ENCODE measurements at regions not wholly inside any gene's neighbourhood (a gene's known extent, or its start where the extent isn't known, plus 50 kb on each side); places are given as distances from the start of the nearest gene placed in this dataset.

DNA sequence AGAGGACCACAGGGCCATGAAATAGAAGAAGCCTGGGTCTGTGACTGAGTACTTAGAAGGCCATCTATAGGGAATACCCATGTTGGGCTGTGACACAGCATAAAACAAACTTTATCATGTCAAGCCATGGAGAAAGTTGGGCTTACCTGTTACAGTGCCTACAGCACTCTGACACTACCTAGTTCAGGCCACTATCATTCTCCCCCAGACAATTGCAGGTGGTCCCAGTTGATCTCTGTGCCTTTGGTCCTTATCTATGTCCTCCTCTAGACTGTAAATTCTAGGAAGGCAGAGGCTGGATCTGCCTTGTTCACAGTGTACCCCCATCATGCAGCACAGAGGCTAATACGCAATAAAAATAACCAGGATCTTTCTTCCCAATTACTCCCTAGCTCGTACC is 69.1 kb downstream of the GCC1 start (continued):
- TF ChIP-seq CTCF (IDR thresholded peaks at IDR 0.05 in 2 of 3, conservative IDR thresholded peaks at IDR 0.05 in 1 of 3; ENCODE audit: borderline replicate concordance in 1 of 3, insufficient read depth in 1 of 3, low read depth in 2 of 3, low read length in 2 of 3) (no peak), ELF1 (IDR thresholded peaks at IDR 0.05; ENCODE audit: borderline replicate concordance, low read depth) (no peak), ZFX (IDR thresholded peaks at IDR 0.05) (no peak)
- TF ChIP-seq, protein P1, sequence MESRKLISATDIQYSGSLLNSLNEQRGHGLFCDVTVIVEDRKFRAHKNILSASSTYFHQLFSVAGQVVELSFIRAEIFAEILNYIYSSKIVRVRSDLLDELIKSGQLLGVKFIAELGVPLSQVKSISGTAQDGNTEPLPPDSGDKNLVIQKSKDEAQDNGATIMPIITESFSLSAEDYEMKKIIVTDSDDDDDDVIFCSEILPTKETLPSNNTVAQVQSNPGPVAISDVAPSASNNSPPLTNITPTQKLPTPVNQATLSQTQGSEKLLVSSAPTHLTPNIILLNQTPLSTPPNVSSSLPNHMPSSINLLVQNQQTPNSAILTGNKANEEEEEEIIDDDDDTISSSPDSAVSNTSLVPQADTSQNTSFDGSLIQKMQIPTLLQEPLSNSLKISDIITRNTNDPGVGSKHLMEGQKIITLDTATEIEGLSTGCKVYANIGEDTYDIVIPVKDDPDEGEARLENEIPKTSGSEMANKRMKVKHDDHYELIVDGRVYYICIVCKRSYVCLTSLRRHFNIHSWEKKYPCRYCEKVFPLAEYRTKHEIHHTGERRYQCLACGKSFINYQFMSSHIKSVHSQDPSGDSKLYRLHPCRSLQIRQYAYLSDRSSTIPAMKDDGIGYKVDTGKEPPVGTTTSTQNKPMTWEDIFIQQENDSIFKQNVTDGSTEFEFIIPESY (IDR thresholded peaks at IDR 0.05; ENCODE audit: extremely low read depth, insufficient replicate concordance, low read length) = no peak

DNA sequence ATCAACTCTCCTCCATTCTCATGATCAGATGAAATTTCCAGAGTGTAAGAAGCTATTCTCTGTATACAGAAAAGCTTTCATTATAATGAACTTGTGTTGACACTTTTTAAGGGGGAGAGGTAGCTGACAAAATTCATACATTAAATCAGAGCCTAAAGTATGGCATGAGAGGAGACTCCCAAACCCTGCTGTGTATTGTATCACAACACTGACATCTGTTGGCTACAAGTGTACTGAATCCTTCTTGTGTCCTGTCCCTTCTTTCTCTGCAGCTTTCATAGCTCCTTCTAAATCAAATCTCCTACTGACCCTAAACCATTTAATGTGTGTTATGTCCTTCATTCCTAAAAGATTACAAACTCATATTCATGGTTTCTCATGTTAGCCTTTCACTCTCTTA is 70.9 kb downstream of the GCC1 start:
- TF ChIP-seq, protein P1 (IDR thresholded peaks at IDR 0.05; ENCODE audit: extremely low read depth, insufficient replicate concordance, low read length) = no peak
- TF ChIP-seq REST (IDR thresholded peaks at IDR 0.05; ENCODE audit: low read depth) (no peak), TCF7L2 (IDR thresholded peaks at IDR 0.05; ENCODE audit: borderline replicate concordance, extremely low read depth, insufficient read depth, insufficient read length) (no peak), RAD21 (IDR thresholded peaks at IDR 0.05; ENCODE audit: low read depth) (peak; percentile 71), CTCF (IDR thresholded peaks at IDR 0.05 in 2 of 3, conservative IDR thresholded peaks at IDR 0.05 in 1 of 3; ENCODE audit: borderline replicate concordance in 1 of 3, insufficient read depth in 1 of 3, low read depth in 2 of 3, low read length in 2 of 3) (peak; percentile 43 to 56 (median 45); a peak in 4 of 6 replicates)
- ChIA-PET CTCF (interaction anchor here (0.6 to 1.6 kb wide), 12 partner anchors 10 to 711 kb away, joined by 3 to 20 read pairs (median 4); no protein-coding TSS in a partner anchor), POLR2A (no interaction called here), RAD21 (ENCODE audit: low non-redundant PET in 1 of 2, low total read pairs in 2 of 2, uncharacterized antibody in 2 of 2, unreplicated experiment in 2 of 2) (interaction anchor here in 1 of 2 experiments (1.0 kb wide), 1 partner anchor 695 kb away, joined by 4 read pairs; no protein-coding TSS in a partner anchor)
- ATAC-seq (peak; percentile 89), DNase-seq (ENCODE audit: low read depth, low spot score) (peak; percentile 29)
- Histone ChIP-seq H3K27ac (ENCODE audit: low read depth, low read length) (no peak overlapping the region), H3K79me2 (ENCODE audit: insufficient read depth, low read length) (no peaks in the 10 kb centered on the region), H3K9me3 (ENCODE audit: control insufficient read depth in 1 of 2, insufficient read depth in 1 of 2, low read depth in 1 of 2, low read length in 2 of 2) (no peaks in the 10 kb centered on the region), H3K9ac (ENCODE audit: low read length) (no peak overlapping the region), H3K27me3 (ENCODE audit: insufficient read depth, low read length) (peaks cover 60% of the 10 kb centered on the region), H3K4me3 (replicated peaks in 1 of 2; ENCODE audit: low read depth in 1 of 2, low read length in 2 of 2) (no peak overlapping the region), H3K36me3 (ENCODE audit: control insufficient read depth in 1 of 2, insufficient read depth in 2 of 2, low read length in 2 of 2) (no peaks in the 10 kb centered on the region), H3K4me1 (ENCODE audit: control insufficient read depth in 1 of 2, insufficient read depth in 2 of 2, low read length in 2 of 2) (no peaks in the 10 kb centered on the region), H3K9me2 (ENCODE audit: insufficient read depth) (no peaks in the 10 kb centered on the region), H2AFZ (ENCODE audit: low read depth, low read length, poor library complexity, severe bottlenecking) (no peak overlapping the region), H4K20me1 (ENCODE audit: insufficient read depth) (no peaks in the 10 kb centered on the region), H3K4me2 (ENCODE audit: low read length) (no peak overlapping the region)
- BruUV-seq (replicated peaks) = no TSS peak
- intact Hi-C loops (cut with micrococcal nuclease) = loop anchor here (1.0 to 2.0 kb wide), 2 partner anchors 407 to 712 kb away; no protein-coding TSS in a partner anchor

Data from HCT116 (cell line).